CD4-positive, alpha-beta T cell treated with Interleukin-2 at 100 ng/mL for 4 hours (primary cell): ENCODE measurements at regions not wholly inside any gene's neighbourhood (a gene's known extent, or its start where the extent isn't known, plus 50 kb on each side); places are given as distances from the start of the nearest gene placed in this dataset.
"Not testable (repeated sequence)": the region's sequence is repeated elsewhere in the genome, so short reads cannot be mapped to it uniquely, and the experiment has no call there.

Experiments
- DNase-seq: peaks from one replicate; pipeline ENCODE4 v3.0.0-alpha.2; 2020; ENCODE audit warnings: low spot score

DNA sequence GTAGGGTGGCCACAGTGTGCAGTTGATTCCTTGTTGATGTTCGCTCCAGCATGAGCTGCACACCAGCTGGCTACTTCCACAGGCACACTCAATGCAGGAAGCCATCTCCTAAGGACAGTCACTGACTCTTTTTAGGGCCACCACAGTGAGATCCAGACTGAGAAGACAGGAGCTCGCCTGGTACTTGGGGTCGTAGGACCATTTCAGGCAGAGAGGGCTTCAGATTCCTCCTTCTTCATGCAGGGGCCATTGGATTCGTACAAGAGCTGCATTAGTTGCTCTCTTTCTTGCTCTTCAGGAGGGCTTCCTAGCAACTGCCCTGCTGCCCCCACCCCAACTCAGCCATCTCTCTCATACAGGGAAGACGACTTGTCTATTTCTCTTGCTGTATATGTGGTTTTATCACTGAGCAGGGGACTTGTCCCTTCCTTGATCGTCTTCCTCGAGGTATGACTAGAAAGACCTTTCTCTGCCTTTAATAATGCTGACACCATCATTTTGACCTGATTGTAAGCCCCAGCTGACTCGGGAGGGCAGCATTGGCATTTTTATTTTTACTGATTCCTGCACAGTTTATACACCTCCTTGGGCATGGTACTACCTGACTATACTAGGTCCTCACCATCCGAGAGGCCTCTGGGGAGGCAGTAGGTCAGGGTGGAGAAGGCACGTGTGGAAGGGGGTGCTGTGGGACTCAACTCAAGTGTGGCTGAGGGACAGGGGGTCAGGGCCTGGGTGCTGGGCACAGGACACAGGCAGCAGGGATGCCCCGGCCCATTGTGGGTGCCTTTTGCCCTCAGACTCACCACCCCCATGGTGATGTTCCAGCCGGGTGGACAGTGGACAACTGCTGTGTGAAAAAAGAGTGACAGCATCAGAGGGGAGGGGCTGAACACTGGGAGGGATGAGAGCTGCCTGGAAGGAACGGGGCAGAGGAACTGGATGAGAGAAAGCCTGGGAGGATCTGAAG is 136.7 kb upstream of the ZNF746 start:
- no peak for DNase-seq

- DNase-seq = not testable (repeated sequence)
Measured at GRCh38 chr7:149628361-149629149, 130.9 kb upstream of the ZNF746 start.

- no peak for DNase-seq
Measured at GRCh38 chr7:149627911-149628310, 130.3 kb upstream of the ZNF746 start.

GRCh38 chr7:149626972-149627371 is 129.4 kb upstream of the ZNF746 start:
- no peak for DNase-seq

- no peak for DNase-seq
Measured at GRCh38 chr7:149625947-149626392, 128.4 kb upstream of the ZNF746 start.

DNA sequence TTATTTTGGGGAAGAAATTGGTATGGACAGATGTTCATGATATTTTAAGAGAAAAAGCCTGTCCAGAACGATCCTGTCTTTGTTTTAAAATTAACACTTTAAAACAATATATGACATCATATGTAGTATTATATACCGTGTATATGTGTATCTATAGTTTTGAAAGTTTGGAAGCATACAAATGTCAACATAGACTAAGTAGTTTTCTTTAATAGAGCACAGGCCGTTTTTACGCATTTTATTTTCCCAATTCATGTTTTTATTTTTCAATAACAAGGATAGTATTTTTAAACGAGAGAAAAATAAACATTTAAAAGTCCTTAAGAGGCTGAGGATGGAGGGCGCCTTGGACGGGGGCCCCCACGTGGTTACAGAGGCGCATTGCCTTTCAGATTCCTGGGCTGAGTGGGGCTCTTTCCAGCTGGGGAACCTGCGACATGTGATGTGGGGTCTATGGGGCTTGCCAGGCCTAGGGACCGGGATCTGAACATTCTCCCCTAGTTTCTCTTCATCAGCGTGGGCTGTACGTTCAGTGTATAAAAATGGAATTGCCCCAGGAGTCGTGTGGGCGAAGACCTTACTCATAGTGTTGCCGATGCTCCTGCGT is 127.8 kb upstream of the ZNF746 start:
- DNase-seq = peak; percentile 55

- DNase-seq = peak; percentile 92
Measured at GRCh38 chr7:149624419-149625339, 127.1 kb upstream of the ZNF746 start.

DNA sequence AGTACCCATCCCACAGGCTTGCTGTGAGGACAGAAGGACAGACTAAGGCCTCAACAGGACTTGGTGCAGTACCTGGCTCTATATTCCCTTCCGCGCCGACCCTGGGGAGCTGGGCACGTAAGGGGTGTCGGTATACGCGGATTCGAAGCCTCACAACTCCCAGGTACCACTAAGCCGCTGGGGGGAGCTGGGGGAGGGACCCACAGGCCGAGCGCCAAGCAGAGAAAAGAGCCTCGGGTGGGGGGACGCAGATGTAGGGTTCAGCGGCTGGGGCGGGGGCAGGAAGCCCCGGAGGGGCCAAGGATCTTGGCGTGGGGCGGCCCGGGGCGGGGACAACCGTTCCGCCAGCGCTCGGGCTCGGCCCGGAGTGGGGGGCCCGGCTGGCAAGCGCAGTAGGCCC is 126.4 kb upstream of the ZNF746 start:
- peak; percentile 42 for DNase-seq

DNA sequence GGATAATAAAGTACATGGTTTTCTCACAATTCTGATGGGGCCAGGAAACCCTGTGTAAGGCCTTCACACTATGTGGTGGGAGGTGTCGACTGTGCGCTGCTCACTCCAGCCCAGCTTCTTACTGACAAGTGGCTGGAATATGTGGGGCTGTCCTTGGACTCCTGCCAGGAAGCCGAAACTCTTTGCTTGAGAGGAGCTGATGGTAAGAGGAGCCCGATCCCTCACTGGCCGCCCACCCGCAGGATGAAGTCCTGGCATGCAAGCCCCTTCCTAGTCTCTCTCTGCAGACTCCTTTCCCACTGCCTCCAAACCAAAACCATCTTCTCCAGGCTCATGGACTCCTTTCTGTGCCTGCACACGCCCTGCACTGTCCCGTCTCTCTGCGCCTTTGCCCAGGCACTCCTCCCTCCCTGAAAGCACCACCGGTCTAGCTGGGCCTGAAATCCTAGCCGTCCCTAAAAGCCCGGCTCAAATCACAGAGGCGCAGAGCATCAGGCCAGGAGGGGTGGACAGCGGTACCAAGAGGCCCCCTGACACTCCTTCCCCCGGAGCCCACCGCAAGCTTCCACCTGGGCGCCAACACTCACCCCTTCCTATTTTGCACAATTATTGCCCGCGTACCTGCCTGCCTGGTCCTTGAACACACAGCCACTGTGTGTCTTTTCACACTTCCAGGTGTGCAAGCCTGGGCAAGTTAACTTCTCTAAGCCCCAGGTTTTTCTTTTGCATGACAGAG is 125.8 kb upstream of the ZNF746 start:
- not testable (repeated sequence) for DNase-seq

- no peak for DNase-seq
Measured at GRCh38 chr7:149622444-149623210, 125.0 kb upstream of the ZNF746 start.

DNA sequence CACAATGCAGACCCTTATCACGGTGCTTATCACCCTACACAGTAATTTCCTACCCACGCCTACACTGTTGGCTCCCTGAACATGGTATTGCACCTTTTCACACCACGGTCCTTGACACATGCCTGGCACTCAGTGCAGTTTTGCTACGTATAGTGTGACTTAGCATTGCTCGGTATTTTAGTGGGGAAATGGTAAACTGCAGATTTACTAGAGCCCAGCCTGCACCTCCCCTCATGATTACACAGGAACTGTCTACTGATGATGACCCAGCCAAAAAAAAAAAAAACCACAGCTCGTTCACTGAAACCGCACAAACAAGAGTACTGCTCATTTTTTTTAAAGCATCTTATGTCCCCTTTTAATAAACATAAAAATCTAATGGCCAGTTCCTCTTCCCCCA is 124.2 kb upstream of the ZNF746 start:
- DNase-seq = peak; percentile 41

- DNase-seq = no peak
Measured at GRCh38 chr7:149620961-149621360, 123.4 kb upstream of the ZNF746 start.

DNA sequence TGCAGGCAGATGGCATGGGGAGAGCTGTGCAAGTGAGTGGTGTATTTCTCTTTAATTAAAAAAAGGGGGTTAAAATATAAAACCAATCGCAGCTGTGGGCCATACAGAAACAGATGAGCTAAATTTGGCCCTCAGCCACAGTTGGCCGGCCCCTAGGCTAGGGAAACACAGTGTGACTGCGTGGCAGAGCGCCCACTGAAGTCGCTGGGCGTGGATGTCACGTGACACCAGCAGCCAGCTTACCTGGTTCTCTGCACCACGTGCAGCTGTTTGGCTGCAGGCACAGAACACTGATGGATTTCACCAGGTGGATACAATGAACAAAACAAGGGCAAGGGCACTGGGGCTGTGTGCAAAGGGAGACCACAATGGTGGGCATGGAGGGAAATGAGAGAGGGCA is 119.3 kb upstream of the ZNF746 start:
- no peak for DNase-seq

DNA sequence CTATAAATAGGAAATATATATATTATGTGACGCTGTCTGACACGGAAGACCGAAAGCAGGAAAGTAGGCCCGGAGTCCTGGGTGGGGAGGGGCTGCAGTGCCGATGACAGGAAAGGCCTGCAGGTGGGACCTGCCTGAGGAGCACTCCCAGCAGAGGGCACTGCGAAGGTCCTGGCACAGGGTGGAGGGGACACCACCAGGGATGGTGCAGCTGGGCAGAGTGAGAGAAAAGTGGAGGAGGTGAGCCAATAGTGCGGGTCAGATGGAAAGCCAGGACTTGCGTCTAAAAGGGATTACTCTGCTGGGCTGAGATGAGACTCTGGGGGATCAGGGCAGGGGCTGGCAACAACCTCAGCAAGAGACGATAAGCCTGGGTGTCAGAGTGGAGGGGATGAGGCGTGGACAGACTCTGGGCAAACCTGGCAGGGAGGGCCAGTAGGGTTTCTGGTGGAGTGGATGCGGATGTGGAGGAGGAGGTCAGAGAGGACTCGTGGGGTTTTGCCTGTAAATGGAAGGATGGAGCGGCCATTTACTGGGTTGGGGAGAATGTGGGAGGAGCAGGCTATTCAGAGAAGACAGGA is 118.2 kb upstream of the ZNF746 start:
- DNase-seq = no peak

- no peak for DNase-seq
Measured at GRCh38 chr7:149610441-149611011, 112.9 kb upstream of the ZNF746 start.

- no peak for DNase-seq
Measured at GRCh38 chr7:149608168-149608567, 110.6 kb upstream of the ZNF746 start.

DNA sequence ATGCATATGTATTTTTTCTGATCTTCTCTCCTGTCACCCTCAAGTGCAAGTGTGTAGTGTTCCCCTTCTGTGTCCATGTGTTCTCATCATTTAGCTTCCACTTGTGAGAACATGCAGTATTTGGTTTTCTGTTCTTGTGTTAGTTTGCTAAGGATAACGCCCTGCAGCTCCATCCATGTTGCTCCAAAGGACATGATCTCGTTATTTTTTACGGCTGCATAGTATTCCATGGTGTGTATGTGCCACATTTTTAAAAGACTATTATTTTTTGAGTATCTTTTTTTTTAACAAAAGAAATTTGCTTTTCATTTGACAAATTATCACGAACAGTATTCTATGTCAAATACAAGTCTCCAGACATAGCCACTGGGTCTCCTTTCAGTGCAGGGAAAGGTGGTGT is 110.1 kb upstream of the ZNF746 start:
- DNase-seq = no peak

GRCh38 chr7:149606826-149607225 is 109.2 kb upstream of the ZNF746 start:
- no peak for DNase-seq

GRCh38 chr7:149605696-149606095 is 108.1 kb upstream of the ZNF746 start:
- DNase-seq = no peak
